ENCODE measurements at regions not wholly inside any gene's neighbourhood (a gene's known extent, or its start where the extent isn't known, plus 50 kb on each side); places are given as distances from the start of the nearest gene placed in this dataset.
"Not testable (repeated sequence)": the region's sequence is repeated elsewhere in the genome, so short reads cannot be mapped to it uniquely, and the experiment has no call there.

DNA sequence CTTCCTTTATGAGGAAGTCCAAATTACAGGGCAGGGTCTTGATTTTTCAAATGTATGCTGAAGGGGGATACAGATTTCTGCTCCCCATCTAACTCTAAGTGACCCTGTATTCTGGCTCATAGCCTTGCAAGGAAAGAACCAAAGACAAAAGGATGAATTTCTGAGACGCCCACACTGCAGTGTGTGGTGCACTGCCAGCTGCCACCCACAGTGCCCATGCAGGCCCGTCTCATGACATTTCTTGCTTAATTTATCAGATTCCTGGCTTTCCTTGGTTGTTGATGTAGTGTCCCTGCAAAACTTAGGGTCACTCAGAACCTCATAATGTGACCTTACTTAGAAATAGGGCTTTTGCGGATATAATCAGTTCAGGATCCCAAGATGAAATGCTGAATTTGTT, 68.0 kb downstream of the CBLN4 start:
- DNase-seq (ENCODE audit: low read depth, low spot score): no peak

DNA sequence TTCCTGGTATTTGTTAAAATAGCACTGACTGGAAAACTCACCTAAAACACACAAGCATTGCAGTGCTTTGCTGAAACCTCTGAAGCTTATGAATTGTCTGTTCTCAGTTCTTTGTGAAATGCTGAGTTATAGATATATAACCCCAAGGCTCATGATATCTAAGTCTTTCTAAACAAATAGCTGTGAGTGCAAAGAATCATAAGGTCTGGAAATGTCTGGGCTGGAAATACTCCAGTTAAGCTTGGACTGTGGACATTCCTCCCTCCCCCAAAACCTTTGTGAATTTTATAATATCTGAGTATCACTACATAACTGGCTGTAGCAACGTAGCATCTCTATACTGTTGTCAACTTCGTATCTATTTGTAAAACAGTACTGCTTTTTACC, 69.1 kb downstream of the CBLN4 start:
- DNase-seq (ENCODE audit: low read depth, low spot score): no peak

DNA sequence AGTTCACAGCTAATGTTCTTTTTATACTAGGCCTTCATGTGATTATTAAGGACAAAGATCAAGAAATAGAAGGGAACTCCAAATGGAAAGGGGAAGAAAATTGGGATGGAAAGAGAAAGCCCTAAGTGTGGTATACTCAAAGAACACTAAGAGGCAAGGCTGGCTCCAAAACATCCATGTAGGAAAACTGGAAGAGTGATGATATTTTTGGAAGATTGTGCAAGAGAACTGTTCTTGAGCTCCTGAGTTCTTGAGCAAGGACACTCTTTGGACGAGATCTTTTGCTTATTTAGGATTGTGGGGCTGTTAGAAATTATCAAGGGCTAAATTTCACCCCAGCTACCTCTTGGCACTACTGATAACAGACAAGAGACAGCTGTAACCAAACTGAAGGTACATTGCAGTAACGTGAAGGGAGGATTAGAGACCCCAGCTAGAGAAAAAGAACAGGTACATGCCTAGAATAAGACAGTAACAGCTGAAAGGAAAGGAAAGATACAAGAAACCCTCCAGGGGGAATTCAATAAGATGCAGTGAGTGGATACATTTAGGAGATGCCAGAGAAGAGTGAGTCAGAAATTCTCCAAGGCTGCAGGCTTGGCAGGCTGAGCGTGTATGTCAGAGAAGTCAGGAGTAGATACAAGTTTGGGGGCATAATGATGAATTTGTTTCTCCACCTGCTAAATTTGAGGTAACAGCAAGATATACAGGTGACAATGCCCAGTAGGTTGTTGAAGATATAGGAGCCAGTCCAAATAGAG, 69.7 kb downstream of the CBLN4 start:
- DNase-seq (ENCODE audit: low read depth, low spot score): no peak

DNA sequence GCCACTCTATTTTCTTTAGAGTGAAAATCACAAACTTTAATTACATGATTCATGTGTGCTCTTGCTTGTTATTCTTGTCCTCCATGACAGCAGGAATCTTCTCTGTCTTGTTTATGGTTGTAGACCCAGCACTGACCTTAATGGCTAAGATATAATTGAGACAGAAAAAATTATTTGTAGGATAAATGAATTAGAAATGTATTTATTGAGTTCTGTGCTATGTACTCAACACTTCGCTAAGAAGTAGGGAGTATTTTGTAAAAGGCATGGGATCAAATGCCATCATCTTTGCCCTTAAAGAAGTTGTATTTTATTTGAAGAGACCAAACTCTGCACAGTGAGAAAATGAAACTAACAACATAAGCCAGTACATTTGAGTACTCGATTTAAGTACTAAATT, 71.2 kb downstream of the CBLN4 start:
- no peak for DNase-seq (ENCODE audit: low read depth, low spot score)

DNA sequence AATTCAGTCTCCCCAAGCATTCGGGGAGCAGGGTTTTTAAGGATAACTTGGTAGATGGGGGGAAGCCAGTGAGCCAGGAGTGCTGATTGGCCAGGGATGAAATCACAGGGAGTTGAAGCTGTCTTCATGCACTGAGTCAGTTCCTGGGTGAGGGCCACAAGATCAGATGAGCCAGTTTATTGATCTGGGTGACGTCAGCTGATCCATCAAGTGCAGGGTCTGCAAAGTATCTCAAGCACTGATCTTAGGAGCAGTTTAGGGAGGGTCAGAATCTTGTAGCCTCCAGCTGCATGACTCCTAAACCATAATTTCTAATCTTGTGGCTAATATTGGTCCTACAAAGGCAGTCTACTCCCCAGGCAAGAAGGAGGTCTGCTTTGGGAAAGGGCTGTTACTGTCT, 74.4 kb downstream of the CBLN4 start:
- DNase-seq (ENCODE audit: low read depth, low spot score): not testable (repeated sequence)

DNA sequence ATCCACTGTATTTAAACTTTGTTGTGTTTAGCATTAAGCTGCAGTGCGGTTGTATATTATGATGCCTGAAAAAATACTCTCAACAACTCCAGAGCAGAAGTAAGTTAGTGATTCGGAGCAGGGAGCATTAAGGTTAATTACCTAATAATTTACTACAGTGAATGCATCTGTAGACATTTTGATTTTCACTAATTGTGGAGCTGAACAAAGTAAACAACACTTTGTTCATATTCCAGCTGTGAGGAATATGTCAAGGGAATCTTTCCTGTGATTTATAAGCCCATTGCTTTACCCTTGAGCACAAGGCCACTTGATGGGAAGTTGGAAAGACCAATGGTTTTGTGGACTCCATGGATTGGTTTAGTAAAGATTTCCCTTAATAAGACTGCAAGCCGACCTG, 77.1 kb downstream of the CBLN4 start:
- no peak for DNase-seq (ENCODE audit: low read depth, low spot score)

DNA sequence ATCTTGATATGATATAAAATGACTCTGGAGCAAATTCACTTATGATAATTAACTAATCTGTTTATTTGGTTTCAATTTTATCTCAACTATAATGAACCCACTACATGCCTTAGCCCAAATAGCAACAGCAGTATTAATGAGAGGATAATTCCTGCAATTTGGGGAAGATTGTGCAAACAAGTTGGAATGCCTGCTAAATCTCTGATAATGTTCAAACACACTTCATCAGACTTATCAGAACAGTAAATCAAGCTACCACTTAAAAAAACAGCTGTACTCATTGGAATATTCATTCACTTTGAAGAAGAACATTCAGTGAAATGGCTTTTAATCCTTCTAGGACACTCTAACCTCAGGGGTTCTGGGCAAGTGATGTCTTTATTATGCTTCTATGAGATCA, 85.4 kb downstream of the CBLN4 start:
- no peak for DNase-seq (ENCODE audit: low read depth, low spot score)

DNA sequence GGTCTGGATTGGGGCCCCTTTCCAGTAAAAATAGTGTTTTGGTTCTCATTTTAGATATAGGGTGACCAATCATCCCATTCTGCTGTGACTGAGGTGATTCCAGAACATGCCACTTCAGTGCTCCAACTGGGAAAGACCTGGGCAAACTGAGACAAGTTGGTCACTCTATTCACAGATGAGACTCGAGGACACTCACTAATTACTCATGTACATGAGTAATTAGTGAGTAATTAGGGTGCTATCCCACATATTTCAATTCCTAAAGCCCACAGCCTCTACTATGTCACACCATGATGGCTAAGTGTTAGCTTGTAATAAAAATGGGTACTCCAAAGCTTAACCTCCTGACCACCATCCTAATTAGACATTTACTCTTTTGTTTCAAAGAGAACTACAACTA, 86.0 kb downstream of the CBLN4 start:
- DNase-seq (ENCODE audit: low read depth, low spot score): no peak

DNA sequence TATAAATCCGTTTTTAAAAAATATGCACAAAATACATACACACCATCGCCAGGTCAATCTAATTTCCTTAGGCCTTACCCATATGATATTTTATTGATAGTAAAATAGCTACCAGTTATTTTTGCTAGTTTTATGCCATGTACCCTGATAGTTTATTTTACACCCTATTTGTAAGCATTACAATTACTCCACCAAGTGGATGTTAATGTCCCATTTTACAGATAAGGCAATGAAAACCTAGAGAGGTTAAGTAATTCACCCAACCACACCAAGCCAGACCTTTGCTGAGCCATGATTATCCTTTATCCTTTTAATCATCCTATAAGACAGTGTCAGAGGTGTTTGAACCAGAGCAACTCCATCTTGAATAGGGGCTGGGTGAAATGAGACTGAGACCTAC, 86.8 kb downstream of the CBLN4 start:
- DNase-seq (ENCODE audit: low read depth, low spot score): no peak

DNA sequence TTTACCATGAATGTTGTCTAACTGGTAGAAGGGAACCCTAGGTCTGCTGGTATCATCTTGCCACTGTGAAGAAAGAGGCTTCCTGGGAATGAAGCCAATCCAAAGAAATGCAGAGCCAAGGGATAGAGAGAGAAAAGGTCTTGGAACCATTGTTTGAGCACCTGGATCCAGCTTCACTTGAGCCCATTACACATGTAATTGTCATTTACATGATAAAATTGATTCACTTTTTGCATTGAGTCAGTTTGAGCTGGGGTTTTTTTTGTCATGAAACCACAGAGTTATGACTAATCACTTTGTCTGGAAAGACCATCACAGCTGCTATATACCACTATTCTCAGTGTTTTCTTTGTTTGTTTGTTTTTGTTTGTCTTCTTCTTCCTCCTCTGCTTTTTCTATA, 112.3 kb downstream of the CBLN4 start:
- DNase-seq (ENCODE audit: low read depth, low spot score): no peak

DNA sequence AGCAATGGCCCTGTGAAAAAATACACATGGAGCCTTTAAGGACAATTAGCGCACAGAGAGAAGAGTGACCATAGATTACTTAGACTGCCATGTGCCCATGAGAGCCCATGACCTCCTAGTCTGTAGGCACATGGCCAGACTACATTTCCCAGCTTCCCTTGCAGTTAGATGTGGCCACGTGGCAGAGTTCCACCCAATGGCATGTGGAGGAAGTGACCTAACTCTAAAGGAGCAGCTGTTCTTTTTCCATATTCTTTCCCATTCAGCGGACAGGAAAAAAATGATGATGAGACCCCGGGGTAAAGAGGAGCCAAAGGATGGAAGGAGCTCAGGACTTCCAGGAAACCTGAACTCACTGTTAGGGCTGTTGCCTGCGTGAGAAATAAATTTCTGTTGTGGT, 116.6 kb downstream of the CBLN4 start:
- no peak for DNase-seq (ENCODE audit: low read depth, low spot score)

DNA sequence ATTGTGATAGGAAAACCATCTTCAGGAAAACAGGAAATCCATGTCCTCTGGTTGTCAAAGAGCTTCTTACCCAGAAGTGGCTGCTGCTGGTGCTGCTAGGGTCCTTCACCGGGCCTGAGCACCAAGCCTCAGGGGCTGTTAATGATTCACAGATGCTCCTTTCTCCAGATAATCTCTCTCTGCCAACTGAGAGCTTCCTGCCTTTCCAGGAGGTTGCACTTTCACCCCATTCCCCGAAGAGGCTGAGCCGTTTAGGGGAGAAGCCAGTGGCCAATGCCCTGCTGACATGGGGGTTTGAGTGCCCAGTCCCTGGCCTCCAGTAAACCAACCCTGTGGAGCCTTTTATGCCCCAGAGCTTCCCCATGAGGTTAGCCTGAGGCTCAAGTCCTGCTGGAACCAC, 122.4 kb downstream of the CBLN4 start:
- DNase-seq (ENCODE audit: low read depth, low spot score): no peak

DNA sequence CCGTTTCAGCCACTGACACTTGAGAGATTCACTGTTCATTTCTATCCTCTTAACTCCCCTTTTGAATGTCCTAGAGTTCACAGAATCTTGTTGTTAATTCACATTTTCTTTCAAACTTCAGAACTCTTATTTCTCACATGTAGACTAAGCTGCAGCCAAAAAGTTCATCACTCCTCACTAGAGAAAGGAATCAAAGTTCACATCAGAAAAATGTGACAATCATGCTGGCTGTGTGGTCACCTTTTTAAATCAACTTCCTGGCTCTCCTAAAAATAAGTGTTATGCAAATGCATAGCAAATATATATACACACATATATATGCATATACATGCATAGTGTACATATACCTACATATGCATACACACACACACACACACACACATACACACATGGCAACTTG, 123.0 kb downstream of the CBLN4 start:
- no peak for DNase-seq (ENCODE audit: low read depth, low spot score)

DNA sequence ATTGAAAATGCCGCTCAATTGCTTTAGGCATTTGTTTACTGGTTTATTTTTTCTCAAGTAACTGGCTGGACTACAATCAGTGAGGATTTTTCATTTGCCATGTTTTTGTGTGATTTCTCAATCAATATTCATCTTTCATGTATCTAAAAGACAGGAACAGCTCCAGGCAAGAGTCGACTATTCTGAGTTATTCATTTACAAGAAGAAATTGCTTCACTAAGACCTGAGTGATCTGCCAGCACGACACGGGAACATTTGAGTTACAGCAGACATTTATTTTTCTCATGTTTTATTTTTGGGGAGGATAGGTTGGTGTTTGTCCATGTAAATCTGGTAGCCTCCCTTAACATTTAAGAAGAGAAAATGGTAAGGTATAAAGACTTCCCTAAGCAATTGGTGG, 124.1 kb downstream of the CBLN4 start:
- no peak for DNase-seq (ENCODE audit: low read depth, low spot score)

DNA sequence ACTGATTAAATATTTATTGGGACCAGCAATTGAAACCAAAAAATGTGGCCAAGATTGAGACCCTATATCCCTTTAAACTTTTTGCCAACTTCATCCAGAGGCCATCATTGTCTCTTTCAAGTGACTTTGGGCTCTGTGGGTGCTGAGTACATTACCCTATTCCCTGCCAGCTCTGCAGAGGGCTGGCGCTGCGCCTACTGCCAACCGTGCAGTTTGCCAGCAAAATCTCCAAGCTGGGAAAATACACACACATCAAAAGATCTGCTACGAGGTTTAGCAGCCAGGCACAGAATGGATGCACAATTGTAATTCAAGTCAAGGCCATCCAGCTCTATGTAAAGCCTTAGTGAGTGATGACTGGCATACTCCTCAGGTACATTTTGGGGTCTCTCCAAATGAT, 125.0 kb downstream of the CBLN4 start:
- no peak for DNase-seq (ENCODE audit: low read depth, low spot score)

DNA sequence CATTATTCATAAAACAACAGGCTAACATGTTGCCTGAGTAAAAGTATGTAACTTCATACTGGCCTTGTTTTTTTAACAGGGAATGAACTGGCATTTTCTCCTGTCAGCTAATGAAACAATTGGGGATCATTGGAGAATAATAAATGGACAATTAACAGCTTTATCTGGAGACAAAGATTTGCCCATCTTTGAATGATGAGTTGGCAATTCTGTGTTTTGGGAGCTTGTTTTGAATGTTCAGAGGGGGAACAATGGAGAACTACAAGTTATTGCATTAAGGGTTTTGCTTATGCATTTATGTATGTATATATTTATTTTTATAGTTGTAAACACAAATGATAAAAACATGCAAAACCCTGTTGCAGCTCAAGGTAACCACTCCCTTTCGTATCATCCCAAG, 150.3 kb downstream of the CBLN4 start:
- no peak for DNase-seq (ENCODE audit: low read depth, low spot score)

DNA sequence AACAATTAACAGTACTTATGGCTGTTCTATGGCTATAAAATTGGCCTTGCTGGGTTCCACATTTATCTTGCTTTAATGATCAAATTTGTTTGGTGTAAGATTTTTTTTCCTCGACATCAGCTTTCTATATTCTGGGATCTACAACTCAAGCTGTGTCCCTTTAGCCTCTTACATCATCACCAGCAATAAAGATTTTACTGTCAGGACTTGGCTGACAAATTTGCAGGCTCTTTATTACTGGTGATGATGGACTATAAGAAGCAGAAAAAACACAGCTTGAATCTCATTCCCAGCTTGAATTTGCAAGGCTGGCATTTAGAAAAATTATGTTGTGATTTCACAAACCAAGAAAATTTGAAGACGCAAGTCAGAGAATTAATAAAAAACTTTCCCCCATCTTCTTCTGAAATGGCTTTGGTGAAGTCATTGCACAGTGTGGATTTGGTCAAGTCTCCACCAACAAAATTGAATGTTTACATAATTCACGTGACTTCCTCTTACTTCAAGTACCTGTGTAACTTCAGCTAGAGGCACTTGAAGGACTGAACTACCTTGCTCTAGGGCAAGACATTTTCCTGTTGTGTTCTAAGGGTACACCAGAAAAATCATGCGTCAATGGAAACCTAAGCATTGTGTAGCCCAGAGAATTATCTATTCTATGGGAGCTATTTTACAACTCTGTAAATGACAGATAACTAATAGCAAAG, 175.0 kb downstream of the CBLN4 start:
- no peak for DNase-seq (ENCODE audit: low read depth, low spot score)

DNA sequence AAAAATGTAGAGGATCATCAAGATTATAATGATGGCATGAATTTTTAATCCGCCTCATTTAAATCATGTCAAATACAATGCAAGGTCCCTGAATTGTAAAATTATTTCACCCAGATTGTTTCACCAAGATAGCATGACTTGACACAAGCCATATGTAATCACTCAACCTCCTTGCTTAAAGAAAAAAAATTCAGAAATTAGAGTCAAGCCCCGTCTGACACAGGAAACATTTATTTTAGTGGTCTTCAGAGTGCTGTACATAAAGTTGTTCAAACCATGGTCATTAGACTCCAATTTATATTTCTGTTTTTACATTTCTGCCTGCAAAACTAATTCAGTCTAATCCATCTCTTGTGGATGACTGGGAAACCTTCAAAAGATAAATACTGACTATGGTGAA, 200.2 kb downstream of the CBLN4 start:
- no peak for DNase-seq (ENCODE audit: low read depth, low spot score)

DNA sequence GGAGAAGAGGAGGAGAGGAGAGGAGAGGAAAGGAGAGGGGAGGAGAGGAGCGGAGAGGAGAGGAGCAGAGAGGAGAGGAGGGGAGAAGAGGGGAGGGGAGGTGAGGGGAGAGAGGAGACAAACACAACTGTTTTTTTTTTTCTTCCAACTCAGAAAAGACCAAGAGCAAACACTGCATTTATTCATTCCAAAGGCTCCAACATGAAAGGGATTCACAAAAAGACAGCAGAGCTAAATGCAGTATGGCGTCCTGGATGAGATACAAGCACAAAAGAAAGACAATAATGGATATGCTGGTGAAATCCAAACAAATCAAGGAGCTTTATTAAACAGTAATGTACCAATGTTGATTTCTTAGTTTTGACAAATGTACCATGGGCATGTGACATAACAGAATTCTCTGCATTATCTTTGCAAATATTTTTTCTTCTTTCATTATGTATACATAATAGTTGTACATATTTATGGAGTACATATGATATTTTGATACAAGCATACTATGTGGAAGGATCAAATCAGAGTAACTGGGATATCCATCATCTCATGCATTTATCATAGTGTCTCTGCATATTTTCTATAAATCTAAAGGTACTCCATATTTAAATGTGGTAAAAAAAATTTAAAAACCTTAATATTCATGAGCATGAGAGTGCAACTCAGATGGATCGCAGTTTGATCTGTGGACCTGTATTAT, 204.6 kb downstream of the CBLN4 start:
- no peak for DNase-seq (ENCODE audit: low read depth, low spot score)

DNA sequence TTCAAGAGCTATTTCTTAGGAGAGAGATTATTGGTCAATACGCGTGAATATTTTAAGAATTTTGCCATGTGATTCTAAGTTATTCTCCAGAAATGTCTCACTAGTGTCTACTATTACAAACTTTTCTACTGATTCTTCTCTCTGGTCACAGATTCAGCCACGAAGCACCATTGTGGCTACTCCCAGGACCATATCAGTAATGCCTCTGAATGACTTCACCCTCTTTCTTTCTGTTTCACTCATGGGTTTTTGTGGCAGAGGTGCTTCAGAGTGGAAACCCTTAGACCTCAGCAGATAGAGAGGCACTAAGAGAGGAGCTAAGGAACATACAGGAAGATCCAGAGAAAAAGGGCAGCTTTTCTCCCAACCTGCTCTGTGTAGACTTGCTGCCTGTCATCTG, 211.3 kb downstream of the CBLN4 start:
- no peak for DNase-seq (ENCODE audit: low read depth, low spot score)

DNA sequence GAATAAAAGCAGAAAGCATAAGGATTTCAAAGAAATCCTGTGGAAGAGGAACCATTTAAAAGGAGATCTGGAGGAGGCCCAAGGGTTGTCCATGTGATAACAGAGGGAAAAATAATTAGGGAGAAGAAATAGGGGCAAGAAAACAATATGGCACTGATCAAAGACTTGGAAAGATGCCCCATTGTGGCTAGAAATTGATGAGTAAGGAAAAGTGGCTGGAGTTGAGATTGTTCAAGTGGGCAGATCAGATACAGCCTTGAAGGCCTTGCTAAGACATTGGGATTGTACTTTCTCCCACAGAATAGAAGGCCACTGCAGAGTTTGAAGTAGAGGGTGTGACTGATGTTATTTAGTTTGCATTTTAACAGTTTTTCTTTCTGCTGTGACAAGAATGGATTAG, 213.3 kb downstream of the CBLN4 start:
- no peak for DNase-seq (ENCODE audit: low read depth, low spot score)

DNA sequence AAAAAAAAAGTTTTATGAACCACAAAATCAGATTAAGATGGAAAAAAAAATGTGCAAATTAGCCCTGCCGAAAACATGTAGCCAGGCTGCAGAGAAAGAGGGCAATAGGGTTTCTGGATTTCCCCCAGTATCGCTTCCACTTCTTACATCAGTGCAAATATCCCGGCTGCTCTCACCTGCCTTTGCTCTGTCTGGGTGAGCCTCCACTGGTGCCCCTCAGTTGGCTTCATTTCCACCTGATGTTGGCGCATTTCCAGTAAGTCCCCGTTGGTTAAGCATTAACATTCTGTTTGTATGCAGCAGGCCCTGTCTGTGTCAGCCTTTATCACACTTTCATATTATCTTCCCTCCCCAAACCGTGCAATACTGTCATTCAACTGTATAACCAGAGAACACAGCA, 215.1 kb downstream of the CBLN4 start:
- no peak for DNase-seq (ENCODE audit: low read depth, low spot score)

DNA sequence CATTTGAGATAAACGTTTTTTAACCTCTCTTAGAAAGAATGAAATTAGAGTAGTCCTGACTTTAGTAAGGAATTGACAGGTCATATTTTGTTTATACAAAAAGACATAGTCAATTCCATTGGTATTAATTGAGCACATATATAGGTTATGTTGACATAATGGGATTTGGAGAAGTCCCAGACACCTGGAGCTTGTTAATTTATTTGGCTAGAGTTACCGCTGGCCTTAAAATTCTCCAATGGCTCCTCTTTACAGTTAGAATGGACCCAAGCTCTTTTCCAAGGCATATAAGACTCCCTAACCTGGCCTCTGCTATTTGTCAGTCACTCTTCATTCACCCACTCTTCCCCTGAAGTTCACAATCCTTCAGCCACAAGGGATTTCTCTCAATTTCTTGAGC, 221.3 kb downstream of the CBLN4 start:
- DNase-seq (ENCODE audit: low read depth, low spot score): no peak

All from pulmonary artery endothelial cell (primary cell).